ENCODE measurements at regions not wholly inside any gene's neighbourhood (a gene's known extent, or its start where the extent isn't known, plus 50 kb on each side); places are given as distances from the start of the nearest gene placed in this dataset.

DNA sequence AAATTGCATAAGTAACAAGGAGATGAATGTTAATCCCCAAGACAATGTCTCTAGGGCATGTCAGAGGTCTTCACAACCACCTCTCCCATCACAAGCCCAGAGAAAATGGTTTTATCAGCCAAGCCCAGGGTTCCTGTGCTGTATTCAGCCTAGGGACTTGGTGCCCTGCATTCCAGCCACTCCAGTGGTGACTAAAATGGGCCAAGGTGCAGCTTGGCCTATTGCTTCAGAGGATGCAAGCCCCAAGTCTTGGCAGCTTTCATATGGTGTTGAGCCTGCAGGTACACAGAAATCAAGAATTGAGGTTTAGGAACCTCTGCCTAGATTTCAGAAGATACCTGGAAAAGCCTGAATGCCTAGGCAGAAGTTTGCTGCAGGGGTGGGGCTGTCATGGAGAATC lies 1118.6 kb downstream of the PLA2G4A start:
- no peaks in the 10 kb centered on the region for H3K27me3 ChIP-seq
- H3K36me3 ChIP-seq: no peaks in the 10 kb centered on the region
- H3K27ac ChIP-seq: no peak overlapping the region
- no peaks in the 10 kb centered on the region for H3K9me3 ChIP-seq
- no peak overlapping the region for H3K4me3 ChIP-seq (ENCODE audit: low read depth in 1 of 2, low read length in 1 of 2)
- H3K4me1 ChIP-seq (ENCODE audit: control insufficient read depth in 1 of 2, insufficient read depth in 1 of 2, low read depth in 1 of 2, low read length in 1 of 2): no peaks in the 10 kb centered on the region
- TF ChIP-seq, protein P1, sequence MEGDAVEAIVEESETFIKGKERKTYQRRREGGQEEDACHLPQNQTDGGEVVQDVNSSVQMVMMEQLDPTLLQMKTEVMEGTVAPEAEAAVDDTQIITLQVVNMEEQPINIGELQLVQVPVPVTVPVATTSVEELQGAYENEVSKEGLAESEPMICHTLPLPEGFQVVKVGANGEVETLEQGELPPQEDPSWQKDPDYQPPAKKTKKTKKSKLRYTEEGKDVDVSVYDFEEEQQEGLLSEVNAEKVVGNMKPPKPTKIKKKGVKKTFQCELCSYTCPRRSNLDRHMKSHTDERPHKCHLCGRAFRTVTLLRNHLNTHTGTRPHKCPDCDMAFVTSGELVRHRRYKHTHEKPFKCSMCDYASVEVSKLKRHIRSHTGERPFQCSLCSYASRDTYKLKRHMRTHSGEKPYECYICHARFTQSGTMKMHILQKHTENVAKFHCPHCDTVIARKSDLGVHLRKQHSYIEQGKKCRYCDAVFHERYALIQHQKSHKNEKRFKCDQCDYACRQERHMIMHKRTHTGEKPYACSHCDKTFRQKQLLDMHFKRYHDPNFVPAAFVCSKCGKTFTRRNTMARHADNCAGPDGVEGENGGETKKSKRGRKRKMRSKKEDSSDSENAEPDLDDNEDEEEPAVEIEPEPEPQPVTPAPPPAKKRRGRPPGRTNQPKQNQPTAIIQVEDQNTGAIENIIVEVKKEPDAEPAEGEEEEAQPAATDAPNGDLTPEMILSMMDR (IDR thresholded peaks at IDR 0.05): no peak

DNA sequence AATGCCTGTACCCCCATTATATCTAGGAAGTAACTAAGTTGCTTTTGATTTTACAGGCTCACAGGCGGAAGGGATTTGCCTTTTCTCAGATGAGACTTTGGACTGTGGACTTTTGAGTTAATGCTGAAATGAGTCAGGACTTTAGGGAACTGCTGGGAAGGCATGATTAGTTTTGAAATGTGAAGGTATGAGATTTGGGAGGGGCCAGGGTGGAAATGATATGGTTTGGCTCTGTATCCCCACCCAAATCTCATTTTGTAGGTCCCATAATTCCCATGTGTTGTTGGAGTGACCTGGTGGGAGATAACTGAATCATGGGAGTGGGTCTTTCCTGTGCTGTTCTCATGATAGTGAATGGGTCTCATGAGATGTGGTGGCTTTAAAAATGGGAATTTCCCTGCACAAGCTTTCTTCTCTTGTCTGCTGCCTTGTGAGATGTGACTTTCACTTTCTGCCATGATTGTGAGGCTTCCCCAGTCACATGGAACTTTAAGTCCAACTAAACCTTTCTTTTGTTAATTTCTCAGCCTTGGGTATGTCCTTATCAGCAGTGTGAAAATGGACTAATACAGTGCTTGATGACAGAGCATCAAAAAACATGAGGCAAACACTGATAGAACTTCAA lies 1119.5 kb downstream of the PLA2G4A start:
- Histone ChIP-seq H3K9me3 (no peaks in the 10 kb centered on the region), H3K36me3 (no peaks in the 10 kb centered on the region), H3K4me3 (ENCODE audit: low read depth in 1 of 2, low read length in 1 of 2) (no peak overlapping the region), H3K27me3 (no peaks in the 10 kb centered on the region), H3K4me1 (ENCODE audit: control insufficient read depth in 1 of 2, insufficient read depth in 1 of 2, low read depth in 1 of 2, low read length in 1 of 2) (no peaks in the 10 kb centered on the region), H3K27ac (no peak overlapping the region)
- TF ChIP-seq, protein P1 (IDR thresholded peaks at IDR 0.05): no peak

DNA sequence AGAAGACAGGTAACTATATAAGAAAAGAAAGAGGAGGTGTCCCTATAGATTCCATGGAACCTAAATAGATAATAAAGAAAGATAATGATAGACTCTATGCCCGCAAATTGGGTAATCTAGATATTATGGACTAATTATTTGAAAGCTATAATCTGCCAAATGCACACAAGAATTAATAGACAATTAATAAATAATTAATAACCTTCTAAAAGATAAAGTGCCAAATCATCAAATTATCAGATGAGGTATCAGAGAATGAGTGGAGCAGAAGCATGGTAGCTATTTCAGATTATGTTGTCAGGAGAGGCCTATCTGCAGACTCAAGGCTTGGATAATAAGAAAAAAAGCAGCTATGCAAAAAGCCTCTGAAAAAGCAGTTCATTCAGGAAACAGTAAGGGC lies 1120.8 kb downstream of the PLA2G4A start:
- Histone ChIP-seq H3K27me3 (no peaks in the 10 kb centered on the region), H3K9me3 (no peaks in the 10 kb centered on the region), H3K27ac (no peak overlapping the region), H3K36me3 (no peaks in the 10 kb centered on the region), H3K4me1 (ENCODE audit: control insufficient read depth in 1 of 2, insufficient read depth in 1 of 2, low read depth in 1 of 2, low read length in 1 of 2) (no peaks in the 10 kb centered on the region), H3K4me3 (ENCODE audit: low read depth in 1 of 2, low read length in 1 of 2) (no peak overlapping the region)
- TF ChIP-seq, protein P1 (IDR thresholded peaks at IDR 0.05): no peak

DNA sequence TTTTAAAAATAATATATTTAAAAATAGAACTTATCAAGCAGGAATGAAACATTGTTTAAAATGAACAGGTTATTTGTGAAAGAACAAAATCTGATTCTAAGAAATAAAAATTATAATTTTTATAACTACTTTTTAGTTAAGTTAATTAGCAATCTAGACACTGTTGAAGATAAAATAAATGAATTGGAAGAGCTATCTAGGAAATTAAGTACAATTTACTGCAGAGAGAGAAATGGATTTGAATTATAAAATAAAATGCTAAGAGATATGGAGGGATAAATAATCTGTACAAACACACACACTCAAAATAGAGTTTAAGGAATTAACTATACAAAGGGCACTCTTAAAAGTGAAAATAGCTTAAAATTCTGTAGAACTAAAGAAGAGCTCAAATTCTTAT lies 1123.1 kb downstream of the PLA2G4A start:
- Histone ChIP-seq H3K4me1 (ENCODE audit: control insufficient read depth in 1 of 2, insufficient read depth in 1 of 2, low read depth in 1 of 2, low read length in 1 of 2) (no peaks in the 10 kb centered on the region), H3K36me3 (no peaks in the 10 kb centered on the region), H3K27ac (no peak overlapping the region), H3K9me3 (no peaks in the 10 kb centered on the region), H3K4me3 (ENCODE audit: low read depth in 1 of 2, low read length in 1 of 2) (no peak overlapping the region), H3K27me3 (no peaks in the 10 kb centered on the region)
- TF ChIP-seq, protein P1 (IDR thresholded peaks at IDR 0.05): no peak

DNA sequence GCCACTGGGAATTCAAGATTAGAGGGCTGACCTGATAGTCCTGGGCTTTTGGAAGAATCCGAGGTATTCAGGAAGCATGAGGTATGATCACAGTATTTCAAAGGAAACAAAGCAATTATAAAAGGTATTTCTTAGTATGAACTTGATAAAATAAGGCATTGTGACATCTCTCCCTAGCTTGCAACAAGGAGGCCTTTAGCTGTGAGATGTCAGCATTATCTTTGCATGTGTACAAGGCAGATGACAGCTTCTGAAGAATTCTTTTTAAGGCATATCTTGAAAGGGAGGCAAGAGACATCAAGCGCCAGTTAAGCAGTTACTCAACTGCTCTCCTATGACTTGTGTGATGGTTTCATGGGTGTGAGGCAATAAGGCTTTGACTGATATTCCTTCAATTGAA lies 1123.7 kb downstream of the PLA2G4A start:
- Histone ChIP-seq H3K4me3 (ENCODE audit: low read depth in 1 of 2, low read length in 1 of 2) (no peak overlapping the region), H3K9me3 (no peaks in the 10 kb centered on the region), H3K36me3 (no peaks in the 10 kb centered on the region), H3K27me3 (no peaks in the 10 kb centered on the region), H3K27ac (no peak overlapping the region), H3K4me1 (ENCODE audit: control insufficient read depth in 1 of 2, insufficient read depth in 1 of 2, low read depth in 1 of 2, low read length in 1 of 2) (no peaks in the 10 kb centered on the region)
- TF ChIP-seq, protein P1 (IDR thresholded peaks at IDR 0.05): no peak

DNA sequence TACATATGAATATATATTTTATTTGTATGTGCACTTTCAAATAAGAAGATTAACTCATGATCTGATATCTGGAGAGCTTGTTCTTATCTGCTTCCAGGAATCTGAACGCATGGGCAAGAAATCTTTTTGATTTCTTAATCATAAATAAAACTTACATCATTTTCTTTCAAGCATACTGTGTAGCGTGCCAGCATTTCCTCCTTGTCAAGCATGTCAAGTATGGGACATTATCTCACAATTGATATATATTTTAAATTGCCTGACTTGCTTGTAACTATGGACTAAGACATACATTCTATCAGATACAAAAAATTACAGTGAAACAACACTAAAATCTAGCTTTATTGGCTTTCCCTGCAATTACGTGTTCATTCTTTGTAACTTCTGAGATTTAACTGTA lies 1128.2 kb downstream of the PLA2G4A start:
- Histone ChIP-seq H3K4me1 (ENCODE audit: control insufficient read depth in 1 of 2, insufficient read depth in 1 of 2, low read depth in 1 of 2, low read length in 1 of 2) (no peaks in the 10 kb centered on the region), H3K4me3 (ENCODE audit: low read depth in 1 of 2, low read length in 1 of 2) (no peak overlapping the region), H3K27ac (no peak overlapping the region), H3K27me3 (no peaks in the 10 kb centered on the region), H3K36me3 (no peaks in the 10 kb centered on the region), H3K9me3 (no peaks in the 10 kb centered on the region)
- TF ChIP-seq, protein P1 (IDR thresholded peaks at IDR 0.05): no peak

All from neutrophil (primary cell).